AG09319 (cell line): ENCODE measurements at regions not wholly inside any gene's neighbourhood (a gene's known extent, or its start where the extent isn't known, plus 50 kb on each side); places are given as distances from the start of the nearest gene placed in this dataset.
A peak's percentile ranks its signal among the peaks of the same experiment; 100 is the strongest.
"Not testable (repeated sequence)": the region's sequence is repeated elsewhere in the genome, so short reads cannot be mapped to it uniquely, and the experiment has no call there.

Experiments used
- DNase-seq: peaks from one replicate; pipeline ENCODE4 v3.0.0-alpha.2; 2010; ENCODE audit warnings: low read depth; ENCODE audit errors: extremely low read depth
- TF ChIP-seq, protein P1 (sequence below): IDR thresholded peaks from 2 replicates; pipeline ENCODE4 v1.5.1; 2011; ENCODE audit warnings: low read depth, mild to moderate bottlenecking, inconsistent platforms, low read length, moderate library complexity

DNA sequence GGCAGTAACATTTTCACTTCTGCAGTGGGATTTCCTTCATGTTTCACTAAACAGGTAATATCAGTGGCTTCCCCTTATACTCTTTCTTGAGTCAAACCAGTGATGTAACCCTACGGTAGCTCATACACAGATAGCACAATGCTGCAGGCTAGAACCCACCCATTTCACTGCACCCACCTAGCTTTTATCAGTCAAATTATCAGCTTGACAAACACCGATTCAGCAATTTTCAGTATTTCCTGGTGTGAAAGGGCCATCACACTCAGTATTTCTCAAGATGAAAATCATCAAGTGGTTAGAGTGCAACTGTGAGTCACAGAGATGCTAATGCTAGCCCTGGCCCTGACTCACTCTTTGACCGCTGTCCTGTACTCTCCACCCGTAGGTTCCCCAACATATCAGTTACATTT lies 242.3 kb upstream of the PTGER4 start:
- DNase-seq: peak; percentile 34
- TF ChIP-seq, protein P1, sequence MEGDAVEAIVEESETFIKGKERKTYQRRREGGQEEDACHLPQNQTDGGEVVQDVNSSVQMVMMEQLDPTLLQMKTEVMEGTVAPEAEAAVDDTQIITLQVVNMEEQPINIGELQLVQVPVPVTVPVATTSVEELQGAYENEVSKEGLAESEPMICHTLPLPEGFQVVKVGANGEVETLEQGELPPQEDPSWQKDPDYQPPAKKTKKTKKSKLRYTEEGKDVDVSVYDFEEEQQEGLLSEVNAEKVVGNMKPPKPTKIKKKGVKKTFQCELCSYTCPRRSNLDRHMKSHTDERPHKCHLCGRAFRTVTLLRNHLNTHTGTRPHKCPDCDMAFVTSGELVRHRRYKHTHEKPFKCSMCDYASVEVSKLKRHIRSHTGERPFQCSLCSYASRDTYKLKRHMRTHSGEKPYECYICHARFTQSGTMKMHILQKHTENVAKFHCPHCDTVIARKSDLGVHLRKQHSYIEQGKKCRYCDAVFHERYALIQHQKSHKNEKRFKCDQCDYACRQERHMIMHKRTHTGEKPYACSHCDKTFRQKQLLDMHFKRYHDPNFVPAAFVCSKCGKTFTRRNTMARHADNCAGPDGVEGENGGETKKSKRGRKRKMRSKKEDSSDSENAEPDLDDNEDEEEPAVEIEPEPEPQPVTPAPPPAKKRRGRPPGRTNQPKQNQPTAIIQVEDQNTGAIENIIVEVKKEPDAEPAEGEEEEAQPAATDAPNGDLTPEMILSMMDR: no peak

DNA sequence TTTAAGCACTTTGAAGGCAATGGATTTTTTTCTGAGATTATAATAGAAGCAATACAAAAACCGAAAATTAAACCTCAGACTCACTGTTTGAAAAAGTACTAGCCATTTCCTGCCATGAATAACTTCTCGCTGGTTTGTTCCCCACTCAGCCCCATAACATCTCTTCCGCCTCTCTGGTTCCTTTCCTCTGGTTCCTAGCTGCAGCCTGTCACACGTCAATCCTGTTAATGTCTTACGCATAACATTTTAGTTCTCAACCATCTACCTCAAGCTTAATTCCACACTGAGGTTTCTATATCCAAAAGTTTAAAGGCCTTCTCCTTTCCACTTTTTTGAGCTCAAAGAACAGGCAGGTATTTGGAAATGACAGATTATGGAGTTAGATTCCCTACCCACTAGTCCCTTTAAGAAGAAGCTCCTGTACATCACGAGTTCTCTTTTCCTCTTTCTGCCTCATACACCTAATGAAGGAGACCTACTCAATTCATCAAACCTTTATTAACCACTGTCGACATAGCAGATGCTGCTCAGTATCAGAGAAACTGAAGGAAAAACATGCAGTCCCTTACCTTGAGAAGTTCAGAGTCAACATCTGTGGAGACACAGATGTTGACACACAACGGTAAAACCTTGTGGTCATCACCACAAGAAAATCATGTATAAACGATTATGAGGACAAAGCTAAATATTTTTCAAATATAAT lies 243.0 kb upstream of the PTGER4 start:
- no peak for DNase-seq
- TF ChIP-seq, protein P1: no peak

DNA sequence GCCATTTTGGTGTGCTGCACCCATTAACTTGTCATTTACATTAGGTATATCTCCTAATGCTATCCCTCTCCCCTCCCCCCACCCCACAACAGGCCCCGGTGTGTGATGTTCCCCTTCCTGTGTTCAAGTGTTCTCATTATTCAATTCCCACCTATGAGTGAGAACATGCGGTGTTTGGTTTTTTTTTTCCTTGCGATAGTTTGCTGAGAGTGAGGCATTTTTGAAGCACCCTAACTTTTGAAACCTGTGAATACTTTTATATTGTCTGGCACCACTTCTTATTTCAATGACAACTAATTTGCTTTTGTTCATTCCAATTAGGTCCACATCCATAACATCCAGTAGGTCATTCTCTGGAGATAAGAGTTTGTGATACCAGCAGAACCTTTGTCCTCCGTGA lies 244.0 kb upstream of the PTGER4 start:
- not testable (repeated sequence) for DNase-seq

DNA sequence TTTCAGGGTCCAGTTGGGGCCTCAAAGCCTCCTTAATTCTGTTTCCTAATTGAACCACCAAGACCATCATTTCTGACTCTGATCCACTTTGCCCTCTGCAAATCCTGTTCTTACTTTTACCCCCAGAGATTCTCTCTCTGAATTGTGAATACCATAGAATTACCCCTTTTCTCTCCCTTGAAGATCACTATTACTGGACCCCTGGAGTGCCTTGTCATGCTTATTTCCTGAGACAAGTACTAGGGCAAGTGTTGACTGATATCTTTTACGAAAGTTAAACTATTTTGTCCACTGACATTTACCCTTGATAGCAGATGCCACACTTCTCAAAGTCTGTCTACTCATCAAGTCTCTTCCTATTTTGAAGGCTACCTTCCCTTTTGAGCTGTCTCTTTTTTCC lies 246.9 kb upstream of the PTGER4 start:
- DNase-seq: no peak
- TF ChIP-seq, protein P1: no peak

DNA sequence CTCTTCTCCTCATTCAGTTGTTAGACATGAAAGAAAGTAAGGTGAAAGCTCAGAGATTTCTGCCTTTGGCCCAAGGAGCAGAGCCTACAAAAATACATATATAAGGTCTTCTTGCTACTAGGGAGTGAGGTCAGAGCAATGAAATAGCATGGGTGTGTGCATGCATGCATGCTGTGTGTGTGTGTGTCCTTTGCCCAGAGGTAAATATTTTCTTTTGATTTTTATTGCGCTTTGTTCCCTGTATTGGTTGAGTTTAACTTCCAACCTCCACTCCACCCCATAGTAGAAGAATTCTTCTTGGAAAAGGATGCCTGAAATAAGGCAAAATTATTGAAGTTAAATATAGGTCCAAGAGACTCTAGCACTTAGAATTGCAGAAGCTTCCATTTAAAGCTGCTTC lies 248.0 kb upstream of the PTGER4 start:
- TF ChIP-seq, protein P1: no peak

DNA sequence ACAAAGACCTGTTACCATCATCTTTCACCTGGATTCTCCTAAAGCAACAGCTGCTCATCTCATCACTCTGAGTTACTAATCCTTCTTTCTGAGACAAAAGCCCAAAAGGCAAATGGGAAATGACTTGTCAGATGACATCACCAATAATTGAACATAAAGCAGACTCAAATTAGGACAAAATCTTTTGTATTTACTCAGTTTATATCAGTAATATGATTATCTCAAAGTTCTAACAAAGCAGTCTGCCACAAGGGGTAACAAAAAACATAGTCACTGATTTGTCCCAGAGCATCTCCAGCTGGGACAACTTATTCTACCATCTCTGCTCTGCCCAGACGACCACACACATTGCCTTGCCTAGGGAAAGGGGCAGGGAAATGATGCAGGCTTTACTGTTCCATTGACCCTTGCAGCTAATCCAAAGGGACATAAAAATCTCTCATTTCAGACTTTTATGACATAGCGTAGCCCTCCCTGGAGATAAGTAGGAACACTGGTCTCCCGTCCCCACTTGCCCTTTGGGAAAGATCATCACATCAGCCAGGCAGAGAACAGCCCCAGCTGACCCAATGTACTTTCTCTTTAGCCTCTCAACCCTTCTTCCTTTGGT lies 249.5 kb upstream of the PTGER4 start:
- DNase-seq: no peak
- TF ChIP-seq, protein P1: no peak

More for the DNA sequence above, 248.0 kb upstream of the PTGER4 start:
- DNase-seq: no peak

DNA sequence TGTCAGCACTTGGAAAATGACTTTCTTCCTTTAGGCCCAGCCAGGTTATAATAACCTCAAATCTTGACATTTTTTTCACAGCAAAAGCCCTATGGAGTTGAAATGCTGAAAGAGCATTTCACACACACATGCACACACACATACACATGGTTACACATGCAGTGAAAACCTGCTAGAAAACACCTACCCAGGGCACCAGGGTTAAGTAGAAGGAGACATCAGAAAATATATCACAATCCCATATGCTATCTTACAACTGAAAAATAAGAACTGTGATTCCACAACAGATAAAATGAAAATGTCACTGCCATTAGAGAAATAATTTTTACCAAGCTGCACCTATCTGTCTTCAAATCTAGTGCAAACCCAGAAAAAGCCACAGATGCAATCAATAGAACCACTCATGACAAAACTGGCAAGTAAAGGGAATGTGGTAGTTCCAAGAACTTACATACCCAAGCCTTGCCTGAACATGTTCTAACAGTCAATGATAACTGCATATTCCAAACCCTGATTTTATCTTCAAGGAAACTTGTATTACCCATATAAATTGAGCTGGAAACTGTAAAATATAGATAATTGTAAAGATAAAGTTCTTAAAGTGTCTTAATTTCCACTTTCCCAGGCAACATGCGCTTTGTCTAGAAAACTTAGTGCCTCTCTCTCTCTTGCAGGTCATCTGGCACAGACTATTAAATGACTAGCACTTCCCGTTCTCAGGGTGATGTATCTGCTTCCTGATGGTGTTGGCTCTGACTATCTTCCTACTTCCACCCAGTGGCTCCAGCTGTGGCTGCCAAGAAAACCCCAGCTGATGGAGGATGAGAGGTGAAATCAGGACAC lies 250.2 kb upstream of the PTGER4 start:
- TF ChIP-seq, protein P1: no peak
- no peak for DNase-seq
